22Rv1 (cell line): ENCODE measurements at regions not wholly inside any gene's neighbourhood (a gene's known extent, or its start where the extent isn't known, plus 50 kb on each side); places are given as distances from the start of the nearest gene placed in this dataset.

ENCODE experiments used
- H3K27ac ChIP-seq: fragments of 450-650 bp; 2 replicates; pipeline ENCODE4 v1.5.1; 2017
- ZFX ChIP-seq: fragments of 450-650 bp; IDR thresholded peaks from 2 replicates; pipeline ENCODE4 v1.6.1; 2017; ENCODE audit warnings: antibody characterized with exemption, borderline replicate concordance
- TF ChIP-seq, protein P1 (sequence below): fragments of 450-650 bp; IDR thresholded peaks from 2 replicates; pipeline ENCODE4 v1.5.1; 2017; ENCODE audit warnings: mild to moderate bottlenecking

GRCh38 chr16:79500286-79500685 is 100.3 kb downstream of the MAF start:
- no peak for TF ChIP-seq ZFX
- TF ChIP-seq, protein P1, sequence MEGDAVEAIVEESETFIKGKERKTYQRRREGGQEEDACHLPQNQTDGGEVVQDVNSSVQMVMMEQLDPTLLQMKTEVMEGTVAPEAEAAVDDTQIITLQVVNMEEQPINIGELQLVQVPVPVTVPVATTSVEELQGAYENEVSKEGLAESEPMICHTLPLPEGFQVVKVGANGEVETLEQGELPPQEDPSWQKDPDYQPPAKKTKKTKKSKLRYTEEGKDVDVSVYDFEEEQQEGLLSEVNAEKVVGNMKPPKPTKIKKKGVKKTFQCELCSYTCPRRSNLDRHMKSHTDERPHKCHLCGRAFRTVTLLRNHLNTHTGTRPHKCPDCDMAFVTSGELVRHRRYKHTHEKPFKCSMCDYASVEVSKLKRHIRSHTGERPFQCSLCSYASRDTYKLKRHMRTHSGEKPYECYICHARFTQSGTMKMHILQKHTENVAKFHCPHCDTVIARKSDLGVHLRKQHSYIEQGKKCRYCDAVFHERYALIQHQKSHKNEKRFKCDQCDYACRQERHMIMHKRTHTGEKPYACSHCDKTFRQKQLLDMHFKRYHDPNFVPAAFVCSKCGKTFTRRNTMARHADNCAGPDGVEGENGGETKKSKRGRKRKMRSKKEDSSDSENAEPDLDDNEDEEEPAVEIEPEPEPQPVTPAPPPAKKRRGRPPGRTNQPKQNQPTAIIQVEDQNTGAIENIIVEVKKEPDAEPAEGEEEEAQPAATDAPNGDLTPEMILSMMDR = no peak
- no peak overlapping the region for H3K27ac ChIP-seq

- TF ChIP-seq ZFX = no peak
- TF ChIP-seq, protein P1 = no peak
- H3K27ac ChIP-seq = no peak overlapping the region
Observed at GRCh38 chr16:79498928-79499327, 101.6 kb downstream of the MAF start.

DNA sequence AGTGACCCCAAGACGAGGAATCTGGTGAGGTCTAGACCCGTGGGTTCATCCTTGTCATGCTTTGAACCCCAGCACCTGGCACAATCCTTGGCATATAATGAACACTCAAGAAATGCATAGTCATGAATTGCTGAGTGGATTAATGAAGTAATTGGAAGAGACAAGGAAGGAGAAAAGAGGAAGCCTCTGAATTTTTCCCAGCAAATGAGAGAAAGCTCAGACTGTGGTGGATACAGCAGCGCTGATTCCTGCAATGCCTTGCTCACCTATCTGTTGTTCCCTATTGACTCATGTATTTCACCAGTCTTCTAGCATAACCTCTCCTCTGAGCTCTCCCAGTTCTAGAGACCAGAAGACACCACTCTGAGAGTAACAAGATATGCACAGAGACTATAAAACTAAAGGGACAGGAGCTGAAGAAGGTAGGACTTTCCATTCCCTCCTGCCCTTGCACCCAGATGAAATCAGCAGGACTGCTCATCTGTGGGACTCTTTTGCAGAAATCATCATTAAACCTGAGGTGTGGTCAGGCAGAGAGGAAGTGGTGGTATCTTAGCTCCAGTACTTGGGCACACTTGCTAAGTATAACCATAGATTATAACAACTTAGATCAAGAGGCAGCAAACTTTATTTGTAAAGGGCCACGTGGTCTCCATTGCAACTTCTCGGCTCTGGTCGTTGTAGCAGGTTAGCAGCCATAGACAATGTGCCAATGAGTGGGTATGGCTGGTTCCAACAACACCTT is 102.8 kb downstream of the MAF start:
- no peak for TF ChIP-seq ZFX
- TF ChIP-seq, protein P1 = no peak
- H3K27ac ChIP-seq = no peak overlapping the region

GRCh38 chr16:79493911-79494310 is 106.6 kb downstream of the MAF start:
- TF ChIP-seq ZFX = no peak
- TF ChIP-seq, protein P1 = no peak

DNA sequence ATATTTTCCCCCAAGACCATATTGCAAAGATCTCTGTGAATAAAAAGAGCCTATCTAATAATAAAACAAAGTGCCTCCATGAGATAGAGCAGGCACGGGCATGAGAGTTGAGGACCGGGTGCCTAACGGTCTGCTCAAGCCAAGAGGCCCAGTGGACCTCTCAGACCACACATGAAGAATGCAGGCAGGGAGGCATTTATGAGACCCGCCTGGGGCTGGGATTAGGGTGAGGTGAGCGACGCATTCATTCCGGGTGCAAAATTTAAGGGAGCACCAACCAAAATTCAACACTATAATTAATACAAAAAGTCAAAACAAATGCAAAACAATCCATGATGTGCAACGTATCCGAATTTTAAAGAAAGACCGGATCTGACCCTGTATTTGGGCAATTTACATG is 108.5 kb downstream of the MAF start:
- TF ChIP-seq, protein P1 = no peak
- no peak for TF ChIP-seq ZFX
- H3K27ac ChIP-seq = no peak overlapping the region

More at GRCh38 chr16:79493911-79494310, 106.6 kb downstream of the MAF start:
- no peak overlapping the region for H3K27ac ChIP-seq

- no peak overlapping the region for H3K27ac ChIP-seq
- TF ChIP-seq ZFX = no peak
- TF ChIP-seq, protein P1 = no peak
Observed at GRCh38 chr16:79485020-79485419, 115.5 kb downstream of the MAF start.

DNA sequence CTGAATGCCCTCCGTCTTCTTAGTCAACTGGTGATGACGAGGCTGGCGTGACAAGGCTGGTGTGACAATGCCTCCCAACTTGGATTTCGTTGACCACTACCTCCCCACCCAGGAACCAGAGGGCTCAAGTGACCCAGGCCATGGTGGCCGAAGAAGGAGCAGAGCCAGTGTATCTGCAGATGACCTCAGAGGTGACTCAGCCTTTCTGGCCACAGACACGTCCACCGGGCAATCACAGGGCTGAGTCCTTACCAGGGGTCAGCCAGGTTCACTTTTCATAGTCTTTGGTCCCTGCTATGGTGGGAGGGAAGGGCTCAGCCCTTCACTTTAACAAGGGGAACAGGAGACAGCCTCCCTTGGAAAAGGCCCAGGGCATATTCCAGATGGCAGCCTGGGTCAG is 116.3 kb downstream of the MAF start:
- H3K27ac ChIP-seq = no peak overlapping the region
- TF ChIP-seq ZFX = no peak
- TF ChIP-seq, protein P1 = no peak
